ENCODE measurements at regions not wholly inside any gene's neighbourhood (a gene's known extent, or its start where the extent isn't known, plus 50 kb on each side); places are given as distances from the start of the nearest gene placed in this dataset.

GRCh38 chr1:232555494-232556210, 74.3 kb downstream of the SIPA1L2 start:
- no peak for DNase-seq

GRCh38 chr1:232554409-232554808, 75.5 kb downstream of the SIPA1L2 start:
- DNase-seq: no peak

- DNase-seq: no peak
Measured at GRCh38 chr1:232553809-232554208, 76.1 kb downstream of the SIPA1L2 start.

- no peak for DNase-seq
Measured at GRCh38 chr1:232553050-232553754, 76.7 kb downstream of the SIPA1L2 start.

- DNase-seq: no peak
Measured at GRCh38 chr1:232551386-232551785, 78.5 kb downstream of the SIPA1L2 start.

- no peak for DNase-seq
Measured at GRCh38 chr1:232550007-232550406, 79.9 kb downstream of the SIPA1L2 start.

- DNase-seq: no peak
Measured at GRCh38 chr1:232548691-232549090, 81.2 kb downstream of the SIPA1L2 start.

GRCh38 chr1:232547938-232548484, 81.9 kb downstream of the SIPA1L2 start:
- DNase-seq: no peak

GRCh38 chr1:232542633-232543593, 87.0 kb downstream of the SIPA1L2 start:
- DNase-seq: no peak

- DNase-seq: no peak
Measured at GRCh38 chr1:232538943-232539302, 91.0 kb downstream of the SIPA1L2 start.

GRCh38 chr1:232538224-232538942, 91.5 kb downstream of the SIPA1L2 start:
- DNase-seq: peak; percentile 12

GRCh38 chr1:232534552-232535517, 95.1 kb downstream of the SIPA1L2 start:
- no peak for DNase-seq

- no peak for DNase-seq
Measured at GRCh38 chr1:232533328-232533727, 96.6 kb downstream of the SIPA1L2 start.

- no peak for DNase-seq
Measured at GRCh38 chr1:232532901-232533300, 97.0 kb downstream of the SIPA1L2 start.

- no peak for DNase-seq
Measured at GRCh38 chr1:232531291-232531690, 98.6 kb downstream of the SIPA1L2 start.

- DNase-seq: no peak
Measured at GRCh38 chr1:232529747-232530146, 100.2 kb downstream of the SIPA1L2 start.

GRCh38 chr1:232528472-232529089, 101.4 kb downstream of the SIPA1L2 start:
- DNase-seq: no peak

- DNase-seq: no peak
Measured at GRCh38 chr1:232524056-232524455, 105.9 kb downstream of the SIPA1L2 start.

GRCh38 chr1:232522189-232522588, 107.7 kb downstream of the SIPA1L2 start:
- DNase-seq: no peak

GRCh38 chr1:232521660-232522059, 108.3 kb downstream of the SIPA1L2 start:
- no peak for DNase-seq

- DNase-seq: no peak
Measured at GRCh38 chr1:232519186-232519585, 110.7 kb downstream of the SIPA1L2 start.

Measured in stimulated activated CD4-positive, alpha-beta T cell treated with anti-CD3 and anti-CD28 coated beads, Interleukin-4, amount 100 ng/mL, for 24 hours (primary cell).